Endodermal cell (in vitro differentiated cells): ENCODE measurements at regions not wholly inside any gene's neighbourhood (a gene's known extent, or its start where the extent isn't known, plus 50 kb on each side); places are given as distances from the start of the nearest gene placed in this dataset.

Source experiments
- DNase-seq: peaks from one replicate; pipeline ENCODE4 v3.0.0-alpha.2; 2017
- H3K27ac ChIP-seq: 2 replicates; pipeline ENCODE4 v1.5.1; 2013; ENCODE audit warnings: mild to moderate bottlenecking, low read depth, low read length, moderate library complexity
- H3K27me3 ChIP-seq: 2 replicates; pipeline ENCODE4 v1.6.1; 2013; ENCODE audit warnings: mild to moderate bottlenecking, low read length, moderate library complexity; ENCODE audit not compliant: insufficient read depth, control insufficient read depth, poor library complexity, severe bottlenecking
- H3K36me3 ChIP-seq: 2 replicates; pipeline ENCODE4 v1.7.0; 2013; ENCODE audit warnings: mild to moderate bottlenecking, low read length, moderate library complexity; ENCODE audit not compliant: control insufficient read depth, insufficient read depth
- H3K4me1 ChIP-seq: one replicate; pipeline ENCODE4 v1.7.0; 2013; ENCODE audit warnings: low read length; ENCODE audit not compliant: control insufficient read depth, insufficient read depth
- H3K4me3 ChIP-seq: 2 replicates; pipeline ENCODE4 v1.5.1; 2013; ENCODE audit warnings: mild to moderate bottlenecking, low read length, moderate library complexity
- H3K9ac ChIP-seq: 2 replicates; pipeline ENCODE4 v1.6.1; 2013; ENCODE audit warnings: mild to moderate bottlenecking, low read length, moderate library complexity; ENCODE audit not compliant: poor library complexity, severe bottlenecking; ENCODE audit errors: extremely low read depth
- H3K9me3 ChIP-seq: 2 replicates; pipeline ENCODE4 v1.6.1; 2013; ENCODE audit warnings: mild to moderate bottlenecking, low read length, moderate library complexity; ENCODE audit not compliant: control insufficient read depth
- H3K27ac Mint-ChIP-seq: 2 replicates; pipeline ENCODE4 v1.8.0; 2020; ENCODE audit warnings: mixed read lengths
- H3K27me3 Mint-ChIP-seq: 2 replicates; pipeline ENCODE4 v1.8.0; 2021; ENCODE audit warnings: mild to moderate bottlenecking, mixed read lengths; ENCODE audit not compliant: insufficient read depth
- H3K36me3 Mint-ChIP-seq: 2 replicates; pipeline ENCODE4 v1.8.0; 2020; ENCODE audit warnings: low read depth, mixed read lengths
- H3K4me1 Mint-ChIP-seq: 2 replicates; pipeline ENCODE4 v1.8.0; 2020; ENCODE audit warnings: mixed read lengths
- H3K4me3 Mint-ChIP-seq: 2 replicates; pipeline ENCODE4 v1.8.0; 2020; ENCODE audit warnings: mild to moderate bottlenecking, moderate library complexity, mixed read lengths
- H3K9me3 Mint-ChIP-seq: 2 replicates; pipeline ENCODE4 v1.8.0; 2020; ENCODE audit warnings: mild to moderate bottlenecking, mixed read lengths
- CTCF ChIP-seq: fragments of 200-600 bp; sonication (generic); conservative IDR thresholded peaks from 2 replicates; pipeline ENCODE4 v1.5.0; 2021; ENCODE audit warnings: antibody characterized with exemption, mild to moderate bottlenecking
- WGBS, 2 experiments: methylation state at CpG; one replicate each; pipeline versions ENCODE4 v1.1.5 to v1.1.7; 2013; ENCODE audit warnings: missing lambda C conversion rate in 2 of 2, mixed read lengths in 1 of 2; ENCODE audit not compliant: insufficient coverage in 1 of 2, insufficient read length in 1 of 2; 5-methylcytosine and 5-hydroxymethylcytosine counted together

GRCh38 chr6:106862858-106863257 is 111.7 kb downstream of the CD24 start:
- TF ChIP-seq CTCF: no peak
- Histone ChIP-seq H3K27me3 (no peaks in the 10 kb centered on the region), H3K4me3 (no peak overlapping the region), H3K4me1 (no peaks in the 10 kb centered on the region), H3K36me3 (no peaks in the 10 kb centered on the region), H3K27ac (no peak overlapping the region), H3K9me3 (peaks cover 26% of the 10 kb centered on the region), H3K9ac (no peak overlapping the region)
- Mint-ChIP-seq H3K27ac (no peak overlapping the region), H3K27me3 (no peaks in the 10 kb centered on the region), H3K4me1 (peaks cover 5% of the 10 kb centered on the region), H3K36me3 (peaks cover 7% of the 10 kb centered on the region), H3K9me3 (peaks cover 66% of the 10 kb centered on the region), H3K4me3 (no peak overlapping the region)
- no peak for DNase-seq
- 89 to 94% methylated on average over 3 to 4 of the region's 4 CpGs for WGBS, 2 experiments

- Histone ChIP-seq H3K36me3 (no peaks in the 10 kb centered on the region), H3K27ac (no peak overlapping the region), H3K9me3 (peaks cover 26% of the 10 kb centered on the region), H3K4me1 (no peaks in the 10 kb centered on the region), H3K9ac (no peak overlapping the region), H3K4me3 (no peak overlapping the region), H3K27me3 (no peaks in the 10 kb centered on the region)
- 86 to 100% methylated on average over 3 to 4 of the region's 4 CpGs for WGBS, 2 experiments
- H3K36me3 Mint-ChIP-seq: peaks cover 7% of the 10 kb centered on the region
- H3K27me3 Mint-ChIP-seq: no peaks in the 10 kb centered on the region
- TF ChIP-seq CTCF: no peak
- peaks cover 59% of the 10 kb centered on the region for H3K9me3 Mint-ChIP-seq
- H3K27ac Mint-ChIP-seq: no peak overlapping the region
- no peak overlapping the region for H3K4me3 Mint-ChIP-seq
- H3K4me1 Mint-ChIP-seq: no peaks in the 10 kb centered on the region
- no peak for DNase-seq
Observed at GRCh38 chr6:106860940-106861339, 113.6 kb downstream of the CD24 start.

GRCh38 chr6:106858653-106859092 is 115.9 kb downstream of the CD24 start:
- 77 to 93% methylated on average over 3 of the region's 3 CpGs for WGBS, 2 experiments
- no peak overlapping the region for H3K4me3 ChIP-seq
- no peaks in the 10 kb centered on the region for H3K4me1 ChIP-seq
- Mint-ChIP-seq H3K27me3 (no peaks in the 10 kb centered on the region), H3K9me3 (peaks cover 48% of the 10 kb centered on the region), H3K27ac (no peak overlapping the region), H3K4me1 (no peaks in the 10 kb centered on the region), H3K36me3 (peaks cover 7% of the 10 kb centered on the region), H3K4me3 (no peak overlapping the region)
- no peak overlapping the region for H3K27ac ChIP-seq
- peaks cover 26% of the 10 kb centered on the region for H3K9me3 ChIP-seq
- H3K9ac ChIP-seq: no peak overlapping the region
- no peak for DNase-seq
- no peak for TF ChIP-seq CTCF
- no peaks in the 10 kb centered on the region for H3K36me3 ChIP-seq
- H3K27me3 ChIP-seq: no peaks in the 10 kb centered on the region
